ENCODE measurements at regions not wholly inside any gene's neighbourhood (a gene's known extent, or its start where the extent isn't known, plus 50 kb on each side); places are given as distances from the start of the nearest gene placed in this dataset.

DNA sequence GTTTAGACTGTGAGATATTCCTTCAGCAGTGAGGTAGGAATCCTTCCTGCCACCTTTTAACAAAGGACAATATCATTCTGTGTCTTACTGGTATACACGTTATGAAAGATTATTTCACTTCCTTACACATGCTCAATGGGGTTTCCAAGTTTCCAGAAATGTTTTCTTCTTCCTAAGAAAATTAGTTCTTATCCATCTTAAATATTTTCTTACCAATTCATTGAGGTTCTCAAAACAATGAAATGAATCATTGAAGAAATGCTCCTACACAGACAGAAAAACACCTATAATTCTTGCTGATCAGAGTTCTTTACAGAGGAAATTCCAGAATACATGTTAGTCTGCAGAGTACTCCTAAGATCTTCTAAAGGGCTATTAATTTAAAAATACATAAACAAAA, 51.4 kb upstream of the SEC61G start:
- Mint-ChIP-seq H3K27me3 (ENCODE audit: low read depth in 3 of 3) (peaks cover 0 to 2% (median 0%) of the 10 kb centered on the region in 3 donors), H3K4me1 (peaks cover 11% of the 10 kb centered on the region), H3K9me3 (peaks cover 0 to 15% (median 4%) of the 10 kb centered on the region in 7 donors), H3K36me3 (no peaks in the 10 kb centered on the region), H3K4me3 (no peak overlapping the region), H3K27ac (no peak overlapping the region)
- H3K79me2 ChIP-seq (ENCODE audit: insufficient read depth, low read length): no peaks in the 10 kb centered on the region
- intact Hi-C loops (cut with micrococcal nuclease): no loop called here
- H3K27me3 ChIP-seq (ENCODE audit: control insufficient read depth in 2 of 2, insufficient read depth in 2 of 2, low read length in 2 of 2): no peaks in the 10 kb centered on the region
- no peak overlapping the region for H3K4me3 ChIP-seq (replicated peaks in 1 of 3; ENCODE audit: low read depth in 2 of 3, low read length in 3 of 3)
- H3K4me2 ChIP-seq (replicated peaks; ENCODE audit: extremely low read depth, low read length, poor library complexity, severe bottlenecking): no peak overlapping the region
- H3K9ac ChIP-seq (ENCODE audit: insufficient read depth, low read length, poor library complexity, severe bottlenecking): no peak overlapping the region
- H3K27ac ChIP-seq (ENCODE audit: low read depth in 1 of 2, low read length in 2 of 2): no peak overlapping the region
- H3K4me1 ChIP-seq (ENCODE audit: control insufficient read depth in 1 of 2, insufficient read depth in 2 of 2, low read length in 2 of 2): peaks cover 9 to 10% of the 10 kb centered on the region in 2 donors
- no peaks in the 10 kb centered on the region for H4K20me1 ChIP-seq (ENCODE audit: insufficient read depth, low read length)
- no peak overlapping the region for H2AFZ ChIP-seq (ENCODE audit: insufficient read depth, low read depth, low read length, poor library complexity, severe bottlenecking)
- H3K36me3 ChIP-seq (replicated peaks in 1 of 2; ENCODE audit: control insufficient read depth in 1 of 2, insufficient read depth in 2 of 2, low read length in 2 of 2): no peaks in the 10 kb centered on the region
- H3K9me3 ChIP-seq (replicated peaks in 1 of 2; ENCODE audit: control insufficient read depth in 1 of 2, insufficient read depth in 1 of 2, low read length in 2 of 2): peaks cover 0 to 4% of the 10 kb centered on the region in 2 donors
- no CpG with 5 or more reads among the region's 1 CpG for WGBS (ENCODE audit: insufficient coverage)
- DNase-seq: no peak
- TF ChIP-seq, protein P1, sequence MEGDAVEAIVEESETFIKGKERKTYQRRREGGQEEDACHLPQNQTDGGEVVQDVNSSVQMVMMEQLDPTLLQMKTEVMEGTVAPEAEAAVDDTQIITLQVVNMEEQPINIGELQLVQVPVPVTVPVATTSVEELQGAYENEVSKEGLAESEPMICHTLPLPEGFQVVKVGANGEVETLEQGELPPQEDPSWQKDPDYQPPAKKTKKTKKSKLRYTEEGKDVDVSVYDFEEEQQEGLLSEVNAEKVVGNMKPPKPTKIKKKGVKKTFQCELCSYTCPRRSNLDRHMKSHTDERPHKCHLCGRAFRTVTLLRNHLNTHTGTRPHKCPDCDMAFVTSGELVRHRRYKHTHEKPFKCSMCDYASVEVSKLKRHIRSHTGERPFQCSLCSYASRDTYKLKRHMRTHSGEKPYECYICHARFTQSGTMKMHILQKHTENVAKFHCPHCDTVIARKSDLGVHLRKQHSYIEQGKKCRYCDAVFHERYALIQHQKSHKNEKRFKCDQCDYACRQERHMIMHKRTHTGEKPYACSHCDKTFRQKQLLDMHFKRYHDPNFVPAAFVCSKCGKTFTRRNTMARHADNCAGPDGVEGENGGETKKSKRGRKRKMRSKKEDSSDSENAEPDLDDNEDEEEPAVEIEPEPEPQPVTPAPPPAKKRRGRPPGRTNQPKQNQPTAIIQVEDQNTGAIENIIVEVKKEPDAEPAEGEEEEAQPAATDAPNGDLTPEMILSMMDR (IDR thresholded peaks at IDR 0.05): no peak

DNA sequence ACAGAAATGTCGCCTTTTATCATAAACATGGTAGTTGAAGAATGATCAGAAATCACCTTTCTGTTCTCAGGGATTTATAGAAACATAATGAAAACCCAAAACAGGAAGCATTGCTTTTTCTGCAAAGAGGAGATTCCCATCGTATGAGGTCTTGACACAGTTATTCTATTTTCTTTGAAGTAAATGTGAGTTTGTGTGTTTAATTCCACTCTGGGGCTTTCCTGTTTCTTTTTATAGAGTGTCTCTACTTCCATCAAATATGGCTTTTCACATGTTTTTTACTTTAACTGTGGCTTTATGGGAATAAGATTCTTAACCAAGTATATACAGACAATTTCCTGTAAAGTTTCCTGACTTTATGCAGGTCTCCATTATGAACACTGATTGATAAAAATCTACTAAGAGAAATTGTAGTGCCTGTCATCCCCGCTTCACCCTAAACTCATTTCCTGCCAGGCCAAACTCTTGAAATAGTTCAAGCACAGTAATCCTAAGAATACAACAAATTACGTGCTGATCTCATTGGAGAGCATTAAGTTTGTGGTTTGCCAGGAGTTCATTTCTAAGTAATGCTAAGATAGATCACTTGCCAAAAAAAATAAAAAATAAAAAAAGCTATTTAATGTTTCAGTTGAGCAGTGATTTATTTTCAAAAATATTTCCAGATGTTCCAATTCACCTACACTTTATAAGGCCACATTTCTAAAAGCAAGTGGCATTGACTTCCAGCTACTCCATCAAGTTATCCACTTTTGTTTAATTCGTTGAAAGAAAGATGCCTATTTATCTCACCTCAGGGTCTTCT, 52.2 kb upstream of the SEC61G start:
- intact Hi-C loops (cut with micrococcal nuclease): no loop called here
- TF ChIP-seq, protein P1 (IDR thresholded peaks at IDR 0.05): no peak
- no peak overlapping the region for H3K27ac ChIP-seq (ENCODE audit: low read depth in 1 of 2, low read length in 2 of 2)

More for the DNA sequence above, 52.2 kb upstream of the SEC61G start:
- H3K4me3 ChIP-seq (replicated peaks in 1 of 3; ENCODE audit: low read depth in 2 of 3, low read length in 3 of 3): no peak overlapping the region
- H4K20me1 ChIP-seq (ENCODE audit: insufficient read depth, low read length): no peaks in the 10 kb centered on the region
- Mint-ChIP-seq H3K36me3 (no peaks in the 10 kb centered on the region), H3K27me3 (ENCODE audit: low read depth in 3 of 3) (peaks cover 2 to 3% (median 2%) of the 10 kb centered on the region in 3 donors), H3K4me1 (peaks cover 11% of the 10 kb centered on the region), H3K4me3 (no peak overlapping the region), H3K27ac (peak overlapping the region in 1 of 7 donors; percentile 38), H3K9me3 (peaks cover 0 to 15% (median 4%) of the 10 kb centered on the region in 7 donors)
- peaks cover 9 to 10% of the 10 kb centered on the region in 2 donors for H3K4me1 ChIP-seq (ENCODE audit: control insufficient read depth in 1 of 2, insufficient read depth in 2 of 2, low read length in 2 of 2)
- no peak overlapping the region for H3K9ac ChIP-seq (ENCODE audit: insufficient read depth, low read length, poor library complexity, severe bottlenecking)
- no peak overlapping the region for H2AFZ ChIP-seq (ENCODE audit: insufficient read depth, low read depth, low read length, poor library complexity, severe bottlenecking)
- H3K36me3 ChIP-seq (replicated peaks in 1 of 2; ENCODE audit: control insufficient read depth in 1 of 2, insufficient read depth in 2 of 2, low read length in 2 of 2): no peaks in the 10 kb centered on the region
- no peaks in the 10 kb centered on the region for H3K79me2 ChIP-seq (ENCODE audit: insufficient read depth, low read length)
- H3K9me3 ChIP-seq (replicated peaks in 1 of 2; ENCODE audit: control insufficient read depth in 1 of 2, insufficient read depth in 1 of 2, low read length in 2 of 2): peaks cover 0 to 4% of the 10 kb centered on the region in 2 donors
- H3K4me2 ChIP-seq (replicated peaks; ENCODE audit: extremely low read depth, low read length, poor library complexity, severe bottlenecking): no peak overlapping the region
- 100% methylated on average over 1 of the region's 5 CpGs for WGBS (ENCODE audit: insufficient coverage)
- DNase-seq: no peak
- no peaks in the 10 kb centered on the region for H3K27me3 ChIP-seq (ENCODE audit: control insufficient read depth in 2 of 2, insufficient read depth in 2 of 2, low read length in 2 of 2)
